Keratinocyte (primary cell): ENCODE measurements at regions not wholly inside any gene's neighbourhood (a gene's known extent, or its start where the extent isn't known, plus 50 kb on each side); places are given as distances from the start of the nearest gene placed in this dataset.

Experiments used
- CTCF ChIP-seq, 3 experiments: IDR thresholded peaks in 1 of 3; conservative IDR thresholded peaks in 1 of 3; optimal IDR thresholded peaks in 1 of 3; 2 replicates in 2 of 3; 3 replicates in 1 of 3; pipeline versions ENCODE3 to v1.5.1; 2011; ENCODE audit warnings: low read length in 3 of 3, mild to moderate bottlenecking in 3 of 3, moderate library complexity in 2 of 3, control low read depth in 1 of 3, inconsistent platforms in 1 of 3; ENCODE audit not compliant: insufficient read depth in 2 of 3; ENCODE audit errors: extremely low read depth in 1 of 3
- EZH2 ChIP-seq: IDR thresholded peaks from one replicate; pipeline ENCODE4 v1.6.1; 2012; ENCODE audit warnings: inconsistent platforms, mild to moderate bottlenecking, low read length, moderate library complexity

- no peak for TF ChIP-seq CTCF (optimal IDR thresholded peaks at IDR 0.05 in 1 of 3, IDR thresholded peaks at IDR 0.05 in 1 of 3, conservative IDR thresholded peaks at IDR 0.05 in 1 of 3; ENCODE audit: extremely low read depth in 1 of 3, insufficient read depth in 2 of 3, low read length in 3 of 3)
- TF ChIP-seq EZH2 = no peak
These were observed 196.6 kb upstream of the CELF4 start for GRCh38 chr18:37762076-37762621.
